Renal cortical epithelial cell (primary cell): ENCODE measurements at regions not wholly inside any gene's neighbourhood (a gene's known extent, or its start where the extent isn't known, plus 50 kb on each side); places are given as distances from the start of the nearest gene placed in this dataset.
A peak's percentile ranks its signal among the peaks of the same experiment; 100 is the strongest.

ENCODE experiments used
- DNase-seq: peaks from one replicate; pipeline ENCODE4 v3.0.0-alpha.2; 2011; ENCODE audit warnings: low read depth

GRCh38 chr2:119104414-119104813, 54.1 kb downstream of the C1QL2 start:
- no peak for DNase-seq

DNA sequence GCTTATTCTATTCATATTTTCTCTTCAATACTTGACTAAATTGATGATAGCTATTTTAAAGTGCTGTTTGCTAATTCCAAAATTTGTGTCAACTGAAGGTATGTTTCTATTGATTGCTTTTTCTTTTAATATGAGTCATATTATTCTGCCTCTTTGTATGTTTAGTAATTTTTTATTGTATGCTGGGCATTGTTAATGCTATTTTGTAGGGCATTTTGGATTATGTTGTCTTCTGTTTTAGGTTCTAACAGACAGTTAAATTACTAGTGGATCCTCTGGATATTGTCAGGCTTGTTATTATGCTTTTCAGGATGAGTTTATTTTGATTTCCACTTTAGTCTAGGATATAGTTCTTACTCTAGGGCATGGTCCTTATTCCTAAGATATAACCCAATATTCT, 55.6 kb downstream of the C1QL2 start:
- no peak for DNase-seq

- no peak for DNase-seq
Observed at GRCh38 chr2:119088416-119088815, 70.1 kb downstream of the C1QL2 start.

GRCh38 chr2:119086327-119086726, 72.2 kb downstream of the C1QL2 start:
- DNase-seq = no peak

DNA sequence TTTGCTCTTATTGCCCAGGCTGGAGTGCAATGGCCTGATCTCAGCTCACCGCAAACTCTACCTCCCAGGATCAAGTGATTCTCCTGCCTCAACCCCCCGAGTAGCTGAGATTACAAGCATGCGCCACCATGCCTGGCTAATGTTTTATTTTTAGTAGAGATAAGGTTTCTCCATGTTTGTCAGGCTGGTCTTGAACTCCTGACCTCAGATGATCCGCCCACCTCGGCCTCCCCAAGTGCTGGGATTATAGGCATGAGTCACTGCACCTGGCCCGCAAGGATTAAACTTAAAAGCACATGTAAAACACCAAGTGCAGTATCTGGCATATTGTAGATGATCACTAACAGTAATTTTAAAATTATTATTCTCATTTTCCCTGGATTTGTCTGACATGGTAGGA, 72.9 kb downstream of the C1QL2 start:
- no peak for DNase-seq

DNA sequence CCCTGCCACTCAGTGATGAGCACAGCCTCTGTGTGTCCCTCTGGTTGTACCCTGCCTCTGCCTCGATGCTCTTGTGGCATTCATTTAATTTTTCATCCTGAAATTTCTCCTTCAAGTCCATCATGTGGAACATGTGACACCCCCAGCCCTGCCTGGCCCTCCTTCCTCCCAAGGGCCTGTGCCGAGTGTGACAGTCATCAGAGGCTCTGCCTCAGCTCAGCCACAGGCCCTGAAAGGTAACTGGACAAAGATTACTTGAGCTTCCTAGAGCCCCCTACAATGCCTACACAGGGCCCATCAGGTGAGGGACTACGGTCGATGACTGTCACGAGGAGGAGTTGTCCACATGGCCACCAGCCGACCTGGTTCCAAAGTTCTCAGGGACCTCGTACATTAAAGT, 75.1 kb downstream of the C1QL2 start:
- no peak for DNase-seq

DNA sequence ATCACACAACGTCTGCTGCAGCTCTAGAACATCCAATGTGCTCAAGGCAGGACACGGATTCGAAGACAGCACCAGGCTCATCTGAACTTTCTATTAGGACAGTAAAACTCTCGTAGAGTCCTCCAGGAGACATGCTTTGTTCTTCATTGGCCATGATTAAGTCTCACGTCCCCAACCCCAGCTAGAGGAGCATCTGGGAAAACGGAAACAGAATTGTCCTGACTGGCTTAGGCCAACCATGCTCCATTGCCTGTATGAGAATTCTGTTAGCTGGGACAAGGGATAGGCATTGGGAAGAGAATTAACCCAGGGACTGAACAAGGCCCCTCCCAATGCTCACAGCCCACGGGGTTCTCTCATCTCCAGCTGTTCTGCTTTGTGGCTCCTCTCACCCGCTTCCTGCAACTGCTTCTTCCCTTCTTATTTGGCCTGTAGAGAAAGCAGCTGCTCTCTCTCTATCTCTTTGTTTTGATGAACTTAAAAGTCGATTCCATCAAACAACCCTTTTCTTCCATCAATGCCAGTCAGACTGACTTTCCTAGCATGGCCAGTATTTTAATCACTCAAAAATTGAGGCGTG, 75.6 kb downstream of the C1QL2 start:
- no peak for DNase-seq

DNA sequence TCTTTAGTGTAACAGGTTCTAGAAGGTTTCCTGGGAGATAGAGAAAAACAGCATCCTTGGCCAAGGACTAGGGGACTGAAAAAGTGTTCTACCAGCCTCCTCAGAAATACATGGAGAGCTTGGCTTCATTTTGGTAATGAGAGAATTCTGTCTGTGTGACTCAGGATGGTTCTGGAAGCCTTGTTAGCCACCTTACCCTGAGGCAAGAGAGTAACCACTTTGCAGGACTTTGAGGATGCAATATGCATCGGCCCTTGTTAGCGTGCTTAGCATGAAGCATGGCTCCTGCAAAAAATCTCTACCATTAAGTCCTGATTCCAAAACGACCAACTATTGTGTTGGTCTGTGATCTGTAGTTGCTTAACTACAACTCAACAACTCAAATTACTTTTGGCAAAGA, 79.8 kb downstream of the C1QL2 start:
- no peak for DNase-seq

GRCh38 chr2:119076713-119077112, 81.8 kb downstream of the C1QL2 start:
- DNase-seq = no peak

- DNase-seq = no peak
Observed at GRCh38 chr2:119073213-119073612, 85.3 kb downstream of the C1QL2 start.

DNA sequence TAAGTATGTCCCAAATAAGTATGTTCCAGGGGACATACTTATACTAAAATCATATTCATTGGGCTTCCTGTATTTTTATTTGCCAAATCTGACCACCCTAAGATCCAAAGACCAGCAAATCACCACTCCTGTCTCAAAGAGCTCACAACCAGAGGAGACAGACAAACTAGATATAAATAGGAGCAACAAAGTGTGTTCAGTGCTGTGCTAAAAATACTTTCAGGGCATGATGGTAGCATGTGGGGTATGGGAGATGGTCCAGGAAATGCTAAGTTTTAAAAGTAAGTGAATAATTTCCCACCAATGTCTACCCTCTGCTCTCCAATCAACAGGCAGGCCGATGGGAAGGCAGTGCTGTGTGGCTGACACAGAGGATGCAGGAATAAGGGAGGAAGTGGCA, 87.1 kb downstream of the C1QL2 start:
- DNase-seq = no peak

GRCh38 chr2:119069781-119070180, 88.8 kb downstream of the C1QL2 start:
- no peak for DNase-seq

- no peak for DNase-seq
Observed at GRCh38 chr2:119068154-119068725, 90.3 kb downstream of the C1QL2 start.

- peak; percentile 12 for DNase-seq
Observed at GRCh38 chr2:119066272-119066804, 92.2 kb downstream of the C1QL2 start.

DNA sequence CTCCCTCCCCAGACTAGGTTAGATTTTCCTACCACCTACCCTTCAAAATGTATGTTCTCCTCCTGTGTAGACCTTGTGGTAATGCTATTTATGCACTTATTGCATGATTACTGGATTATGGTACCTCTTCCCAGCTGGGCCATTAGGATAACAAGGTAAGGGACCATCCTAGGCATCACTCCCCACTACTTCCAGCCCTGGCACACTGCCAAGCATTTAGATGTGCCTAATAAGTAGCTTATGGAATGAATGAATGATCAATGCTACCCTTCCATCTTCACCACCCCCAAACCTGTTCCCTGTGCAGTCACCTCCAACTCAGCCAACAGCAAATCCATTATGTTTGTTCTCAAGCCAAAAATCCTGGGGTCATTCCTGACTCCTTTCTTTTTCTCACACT, 93.4 kb downstream of the C1QL2 start:
- no peak for DNase-seq

DNA sequence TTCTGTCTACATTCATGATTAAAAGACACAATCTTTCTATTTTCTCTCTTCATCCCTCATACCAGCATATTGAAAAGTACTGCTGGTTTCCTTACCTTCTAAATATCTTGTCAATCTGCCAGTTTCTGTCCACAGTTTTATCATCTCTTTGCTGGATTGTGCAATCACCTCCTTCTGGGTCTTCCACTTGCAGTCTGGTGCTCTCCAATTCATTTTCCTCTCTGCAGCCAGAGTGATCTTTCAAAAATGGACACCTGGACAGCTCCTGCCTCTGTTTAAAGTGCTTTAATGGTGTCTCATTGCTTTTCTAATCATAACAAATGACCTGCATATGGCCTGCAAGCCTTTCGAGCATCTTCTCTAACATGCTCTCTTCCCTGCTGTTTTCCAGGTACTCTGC, 94.0 kb downstream of the C1QL2 start:
- peak; percentile 9 for DNase-seq

GRCh38 chr2:119063177-119063576, 95.4 kb downstream of the C1QL2 start:
- no peak for DNase-seq

DNA sequence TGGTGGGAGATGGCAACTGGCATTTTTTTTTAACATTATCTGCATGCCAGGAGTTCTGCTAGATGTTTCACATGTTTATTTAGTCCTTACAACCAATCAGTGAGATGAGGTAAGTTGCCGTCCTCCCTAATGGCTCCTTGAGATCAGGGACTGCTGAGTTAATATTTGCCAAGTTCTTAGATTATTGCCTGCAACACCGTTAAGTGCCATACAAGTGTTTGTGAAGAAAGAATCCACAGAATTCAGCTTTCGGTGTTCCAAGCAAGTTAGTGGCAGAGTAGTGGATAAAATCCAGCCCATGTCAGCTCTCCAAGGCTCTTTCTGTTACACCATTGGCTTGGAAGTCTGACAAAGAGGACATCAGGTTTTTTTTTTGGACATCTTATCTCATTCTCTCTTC, 95.9 kb downstream of the C1QL2 start:
- peak; percentile 18 for DNase-seq

GRCh38 chr2:119062179-119062578, 96.4 kb downstream of the C1QL2 start:
- no peak for DNase-seq

GRCh38 chr2:119059940-119060339, 98.6 kb downstream of the C1QL2 start:
- no peak for DNase-seq

GRCh38 chr2:119059287-119059686, 99.3 kb downstream of the C1QL2 start:
- no peak for DNase-seq

DNA sequence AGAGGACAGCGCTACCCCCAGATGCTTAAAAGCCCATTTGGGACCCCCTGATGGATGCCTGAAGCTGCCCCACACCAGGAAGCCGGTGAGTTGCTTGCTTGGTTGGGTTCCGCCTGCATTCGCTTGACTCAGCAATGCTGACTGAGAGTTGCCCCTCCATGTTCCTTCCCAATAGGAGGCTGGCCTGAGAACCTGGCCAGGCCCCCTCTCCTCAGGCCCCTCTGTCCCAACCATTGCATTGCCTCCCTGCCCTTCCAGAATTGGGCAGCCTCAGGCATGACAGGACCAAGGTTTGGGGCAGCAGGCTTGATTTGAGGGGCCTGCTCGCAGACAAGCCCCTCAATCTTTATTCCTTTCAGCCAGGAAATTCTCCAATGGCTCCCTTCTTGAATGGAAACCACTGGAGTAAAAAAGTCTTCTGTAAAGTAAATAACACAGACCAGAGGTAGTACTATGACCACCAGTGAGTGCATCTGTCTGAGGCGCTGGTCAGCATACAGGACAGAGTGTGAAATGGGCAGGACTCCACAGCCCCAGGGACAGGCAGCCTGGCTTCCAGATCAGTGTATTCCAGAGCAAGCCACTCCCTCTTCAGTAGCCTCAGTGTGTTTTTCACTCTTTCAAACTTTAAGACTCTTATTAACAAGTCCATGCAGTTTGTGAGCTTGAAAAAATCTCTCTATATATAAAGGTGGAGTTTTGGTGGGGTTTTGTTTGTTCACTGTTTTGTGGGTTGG, 104.7 kb downstream of the C1QL2 start:
- no peak for DNase-seq

- no peak for DNase-seq
Observed at GRCh38 chr2:119051263-119051662, 107.3 kb downstream of the C1QL2 start.
